Suprapubic skin (tissue), 4 donors: ENCODE measurements at regions not wholly inside any gene's neighbourhood (a gene's known extent, or its start where the extent isn't known, plus 50 kb on each side); places are given as distances from the start of the nearest gene placed in this dataset.

Experiments used
- CTCF ChIP-seq, 2 donors: fragments of 200-600 bp in 1 of 2; fragments of 450-650 bp in 1 of 2; sonication (generic) in 1 of 2; IDR thresholded peaks; one replicate each; pipeline ENCODE4 v1.5.1; 2016 to 2019; ENCODE audit warnings: antibody characterized with exemption in 2 of 2, mild to moderate bottlenecking in 1 of 2, moderate library complexity in 1 of 2
- EP300 ChIP-seq: sonication (generic); formaldehyde crosslinking; IDR thresholded peaks from one replicate; pipeline ENCODE4 v1.6.1; 2017; ENCODE audit warnings: antibody characterized with exemption
- POLR2A ChIP-seq, 2 donors: fragments of 450-650 bp; IDR thresholded peaks; one replicate each; pipeline ENCODE4 v1.6.1; 2017; ENCODE audit warnings: antibody characterized with exemption in 2 of 2, mild to moderate bottlenecking in 2 of 2, moderate library complexity in 2 of 2
- POLR2AphosphoS5 ChIP-seq, 3 donors: sonication (generic); formaldehyde crosslinking; IDR thresholded peaks; one replicate each; pipeline ENCODE4 v1.6.1; 2017; ENCODE audit warnings: antibody characterized with exemption in 3 of 3

GRCh38 chr3:176916777-176917176, 280.5 kb downstream of the TBL1XR1 start:
- TF ChIP-seq POLR2AphosphoS5 (IDR thresholded peaks at IDR 0.05) (no peak), CTCF (IDR thresholded peaks at IDR 0.05) (no peak), POLR2A (IDR thresholded peaks at IDR 0.05) (no peak), EP300 (no peak)
